SK-N-SH (cell line): ENCODE measurements at regions not wholly inside any gene's neighbourhood (a gene's known extent, or its start where the extent isn't known, plus 50 kb on each side); places are given as distances from the start of the nearest gene placed in this dataset.

Experiments
- CTCF ChIA-PET: fragments of 300-600, 350-600 bp; formaldehyde crosslinking; extraction: SDS; loops from one replicate; lab custom pipeline; 2021; lab: Yijun Ruan, JAX
- POLR2A ChIA-PET: fragments of 350-600 bp; sonication (Branson Sonifier 250); formaldehyde crosslinking; extraction: SDS; loops from one replicate; lab custom pipeline; 2020; ENCODE audit warnings: antibody characterized with exemption, inconsistent platforms; lab: Yijun Ruan, JAX
- DNase-seq: peaks from one replicate; pipeline ENCODE4 v3.0.0; 2012
- H2AFZ ChIP-seq: fragments of 200-600 bp; sonication (generic); 2 replicates; pipeline ENCODE4 v1.8.1; 2016; ENCODE audit warnings: antibody characterized with exemption, mild to moderate bottlenecking, low read depth
- H3F3A ChIP-seq: fragments of 200-600 bp; sonication (generic); replicated peaks from 2 replicates; pipeline ENCODE3; 2016; ENCODE audit warnings: antibody characterized with exemption, mild to moderate bottlenecking; ENCODE audit not compliant: insufficient read depth
- H3K27ac ChIP-seq, 2 experiments: fragments of 200-500 bp in 1 of 2; fragments of 200-600 bp in 1 of 2; sonication (Bioruptor generic) in 1 of 2; sonication (generic), shearing (Covaris generic) in 1 of 2; 2 replicates each; pipeline versions ENCODE4 v1.5.1 to v1.6.1; 2014 to 2016; ENCODE audit warnings: low read depth in 2 of 2, inconsistent platforms in 1 of 2, low read length in 1 of 2, mild to moderate bottlenecking in 1 of 2, mixed read lengths in 1 of 2
- H3K27me3 ChIP-seq: fragments of 200-600 bp; sonication (generic), shearing (Covaris generic); 2 replicates; pipeline ENCODE4 v1.6.1; 2016; ENCODE audit warnings: mixed run types; ENCODE audit not compliant: insufficient read depth
- H3K36me3 ChIP-seq, 2 experiments: fragments of 200-500 bp in 1 of 2; fragments of 200-600 bp in 1 of 2; sonication (Bioruptor generic) in 1 of 2; sonication (generic) in 1 of 2; replicated peaks in 1 of 2; 2 replicates each; pipeline versions ENCODE3 to v1.5.1; 2014 to 2016; ENCODE audit warnings: low read length in 1 of 2, mild to moderate bottlenecking in 1 of 2; ENCODE audit not compliant: insufficient read depth in 2 of 2, control insufficient read depth in 1 of 2
- H3K4me1 ChIP-seq, 2 experiments: fragments of 200-500 bp in 1 of 2; fragments of 200-600 bp in 1 of 2; sonication (Bioruptor generic) in 1 of 2; sonication (generic), shearing (Covaris generic) in 1 of 2; 2 replicates each; pipeline versions ENCODE4 v1.5.1 to v1.6.1; 2014 to 2016; ENCODE audit warnings: low read depth in 1 of 2, low read length in 1 of 2, mixed run types in 1 of 2; ENCODE audit not compliant: insufficient read depth in 2 of 2, control insufficient read depth in 1 of 2
- H3K4me2 ChIP-seq: fragments of 200-600 bp; sonication (generic), shearing (Covaris generic); 2 replicates; pipeline ENCODE4 v1.6.1; 2017; ENCODE audit warnings: mixed run types
- H3K4me3 ChIP-seq, 2 experiments: fragments of 200-500 bp in 1 of 2; fragments of 200-600 bp in 1 of 2; sonication (Bioruptor generic) in 1 of 2; sonication (generic), shearing (Covaris generic) in 1 of 2; 2 replicates each; pipeline versions ENCODE4 v1.5.1 to v1.8.1; 2014 to 2016; ENCODE audit warnings: low read depth in 2 of 2, inconsistent platforms in 1 of 2, low read length in 1 of 2, mild to moderate bottlenecking in 1 of 2, mixed read lengths in 1 of 2, moderate library complexity in 1 of 2
- H3K79me2 ChIP-seq: fragments of 200-600 bp; sonication (generic); 2 replicates; pipeline ENCODE4 v1.8.1; 2017; ENCODE audit warnings: mild to moderate bottlenecking; ENCODE audit not compliant: insufficient read depth
- H3K9ac ChIP-seq: fragments of 200-600 bp; sonication (generic); 2 replicates; pipeline ENCODE4 v1.6.1; 2017; ENCODE audit warnings: mixed run types
- H3K9me2 ChIP-seq: fragments of 200-600 bp; sonication (generic); 2 replicates; pipeline ENCODE4 v1.6.1; 2017; ENCODE audit warnings: mixed run types
- H3K9me3 ChIP-seq: fragments of 200-600 bp; sonication (generic); 2 replicates; pipeline ENCODE4 v1.6.1; 2017; ENCODE audit warnings: mixed run types, mild to moderate bottlenecking, moderate library complexity
- H4K20me1 ChIP-seq: fragments of 200-600 bp; sonication (generic); 2 replicates; pipeline ENCODE4 v1.6.1; 2017; ENCODE audit warnings: mild to moderate bottlenecking, mixed run types; ENCODE audit not compliant: insufficient read depth
- EP300 ChIP-seq, 2 experiments: IDR thresholded peaks; 2 replicates each; pipeline versions ENCODE4 v1.4.0 to v1.6.1; 2012; ENCODE audit warnings: borderline replicate concordance in 1 of 2, low read depth in 1 of 2, low read length in 1 of 2
- FOSL2 ChIP-seq: IDR thresholded peaks from 2 replicates; pipeline ENCODE4 v1.4.0; 2012; ENCODE audit warnings: low read depth, mild to moderate bottlenecking, moderate library complexity, borderline replicate concordance
- FOXJ3 ChIP-seq: sonication (generic); formaldehyde crosslinking; IDR thresholded peaks from 2 replicates; pipeline ENCODE4 v1.5.1; 2020; ENCODE audit warnings: mild to moderate bottlenecking, missing genetic modification reagents
- GATA2 ChIP-seq: sonication (generic); formaldehyde crosslinking; IDR thresholded peaks from 2 replicates; pipeline ENCODE4 v1.5.0; 2020; ENCODE audit warnings: mild to moderate bottlenecking, missing genetic modification reagents
- IRF3 ChIP-seq: fragments of 150-350 bp; IDR thresholded peaks from 2 replicates; pipeline ENCODE4 v1.6.1; 2016; ENCODE audit warnings: mild to moderate bottlenecking, low read depth, low read length
- JUND ChIP-seq: IDR thresholded peaks from 2 replicates; pipeline ENCODE4 v1.4.0; 2012
- MEF2A ChIP-seq: IDR thresholded peaks from 2 replicates; pipeline ENCODE4 v1.4.0; 2012; ENCODE audit warnings: low read depth, borderline replicate concordance
- MXI1 ChIP-seq: IDR thresholded peaks from 2 replicates; pipeline ENCODE4 v1.6.1; 2012; ENCODE audit warnings: mild to moderate bottlenecking, low read depth, low read length, improper control_type of control experiment
- NFIC ChIP-seq: IDR thresholded peaks from 2 replicates; pipeline ENCODE4 v1.4.0; 2012; ENCODE audit warnings: borderline replicate concordance
- NRF1 ChIP-seq: IDR thresholded peaks from 2 replicates; pipeline ENCODE4 v1.6.1; 2012; ENCODE audit warnings: low read depth, mild to moderate bottlenecking, low read length
- RCOR1 ChIP-seq: fragments of 150-350 bp; IDR thresholded peaks from 2 replicates; pipeline ENCODE4 v1.6.1; 2017; ENCODE audit warnings: antibody characterized with exemption, low read length
- REST ChIP-seq: IDR thresholded peaks from 2 replicates; pipeline ENCODE4 v1.6.1; 2012; ENCODE audit warnings: mild to moderate bottlenecking, low read depth, low read length, moderate library complexity
- RFX5 ChIP-seq: IDR thresholded peaks from 2 replicates; pipeline ENCODE4 v1.6.1; 2012; ENCODE audit warnings: mild to moderate bottlenecking, improper control_type of control experiment, low read length
- TAF1 ChIP-seq: IDR thresholded peaks from 2 replicates; pipeline ENCODE4 v1.6.1; 2012; ENCODE audit warnings: low read depth, mild to moderate bottlenecking, low read length, moderate library complexity, borderline replicate concordance
- TCF12 ChIP-seq: IDR thresholded peaks from 2 replicates; pipeline ENCODE4 v1.4.0; 2012
- TEAD4 ChIP-seq: IDR thresholded peaks from 2 replicates; pipeline ENCODE4 v1.4.0; 2012; ENCODE audit warnings: mild to moderate bottlenecking, borderline replicate concordance; ENCODE audit not compliant: insufficient read depth
- USF1 ChIP-seq: IDR thresholded peaks from 2 replicates; pipeline ENCODE4 v1.4.0; 2012; ENCODE audit warnings: low read depth, borderline replicate concordance
- ZBTB33 ChIP-seq: IDR thresholded peaks from 2 replicates; pipeline ENCODE4 v1.4.0; 2012; ENCODE audit warnings: low read depth, borderline replicate concordance
- WGBS: methylation state at CpG from one replicate; pipeline ENCODE4 v1.1.6; 2017; ENCODE audit warnings: low lambda C conversion rate; 5-methylcytosine and 5-hydroxymethylcytosine counted together

- no peaks in the 10 kb centered on the region for H3K9me2 ChIP-seq
- H3K4me1 ChIP-seq = peaks cover 0 to 3% of the 10 kb centered on the region in 2 experiments; a peak in 1 of 4 replicates
- no peaks in the 10 kb centered on the region for H3K27me3 ChIP-seq
- no peaks in the 10 kb centered on the region for H4K20me1 ChIP-seq
- H3F3A ChIP-seq = no peaks in the 10 kb centered on the region
- no peak for DNase-seq
- no peaks in the 10 kb centered on the region for H3K79me2 ChIP-seq
- no peaks in the 10 kb centered on the region for H3K9me3 ChIP-seq
- H3K4me3 ChIP-seq = no peak overlapping the region
- CTCF ChIA-PET = interaction anchor here (1.1 to 1.3 kb wide), 2 partner anchors 345 to 487 kb away, joined by 3 read pairs; no protein-coding TSS in a partner anchor
- POLR2A ChIA-PET = no interaction called here
- no peak overlapping the region for H3K27ac ChIP-seq
- TF ChIP-seq RFX5 (no peak), TAF1 (no peak), MEF2A (no peak), TEAD4 (no peak), TCF12 (no peak), REST (no peak), RCOR1 (no peak), NFIC (no peak), FOSL2 (no peak), USF1 (no peak)
- H2AFZ ChIP-seq = no peak overlapping the region
- H3K9ac ChIP-seq = no peak overlapping the region
- no peak overlapping the region for H3K4me2 ChIP-seq
- no peaks in the 10 kb centered on the region for H3K36me3 ChIP-seq
Observed at GRCh38 chr5:82986404-82986803, 90.8 kb downstream of the TMEM167A start.

GRCh38 chr5:82985763-82986162, 91.4 kb downstream of the TMEM167A start:
- 34% methylated on average over 2 of the region's 2 CpGs for WGBS
- Histone ChIP-seq H3K9me2 (no peaks in the 10 kb centered on the region), H3K9me3 (no peaks in the 10 kb centered on the region), H3K9ac (no peak overlapping the region), H2AFZ (no peak overlapping the region), H3K27me3 (no peaks in the 10 kb centered on the region), H4K20me1 (no peaks in the 10 kb centered on the region), H3K4me1 (peaks cover 0 to 3% of the 10 kb centered on the region in 2 experiments; a peak in 1 of 4 replicates), H3K36me3 (no peaks in the 10 kb centered on the region), H3K27ac (no peak overlapping the region; a peak in 1 of 4 replicates), H3K79me2 (no peaks in the 10 kb centered on the region), H3F3A (no peaks in the 10 kb centered on the region), H3K4me3 (no peak overlapping the region), H3K4me2 (no peak overlapping the region)
- ChIA-PET POLR2A (no interaction called here), CTCF (interaction anchor here (1.1 to 1.3 kb wide), 2 partner anchors 344 to 487 kb away, joined by 3 read pairs; no protein-coding TSS in a partner anchor)
- DNase-seq = no peak
- TF ChIP-seq NRF1 = no peak
- TF ChIP-seq ZBTB33 = no peak
- TF ChIP-seq TEAD4 = no peak
- TF ChIP-seq FOSL2 = no peak
- TF ChIP-seq MXI1 = no peak
- TF ChIP-seq IRF3 = no peak
- TF ChIP-seq GATA2 = no peak
- TF ChIP-seq TCF12 = no peak
- no peak for TF ChIP-seq EP300 (IDR thresholded peaks at IDR 0.05; ENCODE audit: borderline replicate concordance in 1 of 2, low read depth in 1 of 2, low read length in 1 of 2)
- TF ChIP-seq FOXJ3 (CRISPR knock-in tag) = no peak
- no peak for TF ChIP-seq USF1
- TF ChIP-seq TAF1 = no peak
- TF ChIP-seq RFX5 = no peak
- TF ChIP-seq JUND = no peak
